Astrocyte of the hippocampus (primary cell): ENCODE measurements at regions not wholly inside any gene's neighbourhood (a gene's known extent, or its start where the extent isn't known, plus 50 kb on each side); places are given as distances from the start of the nearest gene placed in this dataset.
"Not testable (repeated sequence)": the region's sequence is repeated elsewhere in the genome, so short reads cannot be mapped to it uniquely, and the experiment has no call there.

Experiments
- DNase-seq: peaks from one replicate; pipeline ENCODE4 v3.0.0; 2011; ENCODE audit warnings: low read depth, low spot score

DNA sequence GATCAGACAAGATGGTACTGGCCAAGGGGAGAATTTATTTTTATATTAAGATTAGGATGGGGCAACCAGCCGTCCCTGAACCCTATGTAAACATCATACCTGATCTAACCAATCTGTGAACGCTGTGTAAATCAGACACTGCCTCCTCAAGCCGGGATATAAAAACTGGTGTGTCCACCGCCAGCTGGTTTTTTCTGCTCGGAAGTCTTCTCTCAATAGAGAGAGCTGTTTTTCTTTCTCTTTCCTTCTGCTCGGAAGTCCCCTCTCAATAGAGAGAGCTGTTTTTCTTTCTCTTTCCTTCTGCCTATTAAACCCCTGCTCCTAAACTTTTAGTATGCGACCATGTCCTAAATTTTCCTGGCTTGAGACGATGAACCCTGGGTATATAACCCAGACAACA is 615.5 kb upstream of the NUDT12 start:
- no peak for DNase-seq

DNA sequence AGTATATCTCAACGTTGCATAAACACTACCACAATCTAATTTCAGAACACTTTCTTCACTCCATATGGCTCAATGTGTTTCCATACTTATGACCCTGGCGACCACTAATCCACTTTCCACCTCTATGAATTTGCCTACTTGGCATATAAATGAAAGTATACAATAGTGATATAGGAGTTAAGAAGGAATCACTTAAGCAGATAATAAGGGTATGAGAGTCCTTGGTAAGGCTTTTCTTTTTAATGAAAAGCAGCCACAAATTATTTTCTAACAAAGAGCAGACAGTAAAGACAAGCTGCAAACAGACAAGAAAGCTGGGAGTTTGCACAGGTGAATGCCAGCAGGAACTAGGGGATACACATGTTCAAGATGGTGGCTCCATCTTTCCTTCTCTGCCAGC is 615.1 kb upstream of the NUDT12 start:
- DNase-seq, result no peak

DNA sequence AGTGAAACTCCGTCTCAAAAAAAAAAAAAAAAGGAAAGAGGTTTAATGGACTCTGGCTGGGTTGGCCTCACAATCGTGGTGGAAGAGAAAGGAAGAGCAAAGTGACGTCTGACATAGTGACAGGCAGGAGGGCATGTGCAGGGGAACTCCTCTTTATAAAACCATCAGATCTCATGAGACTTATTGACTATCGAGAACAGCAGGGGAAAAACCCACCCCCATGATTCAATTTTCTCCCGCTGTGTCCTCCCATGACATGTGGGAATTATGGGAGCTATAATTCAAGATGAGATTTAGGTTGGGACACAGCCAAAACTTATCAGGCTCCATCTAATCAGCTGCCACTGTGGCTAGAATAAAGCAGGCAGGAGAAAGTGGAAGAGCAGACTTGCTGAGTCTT is 610.4 kb upstream of the NUDT12 start:
- no peak for DNase-seq

DNA sequence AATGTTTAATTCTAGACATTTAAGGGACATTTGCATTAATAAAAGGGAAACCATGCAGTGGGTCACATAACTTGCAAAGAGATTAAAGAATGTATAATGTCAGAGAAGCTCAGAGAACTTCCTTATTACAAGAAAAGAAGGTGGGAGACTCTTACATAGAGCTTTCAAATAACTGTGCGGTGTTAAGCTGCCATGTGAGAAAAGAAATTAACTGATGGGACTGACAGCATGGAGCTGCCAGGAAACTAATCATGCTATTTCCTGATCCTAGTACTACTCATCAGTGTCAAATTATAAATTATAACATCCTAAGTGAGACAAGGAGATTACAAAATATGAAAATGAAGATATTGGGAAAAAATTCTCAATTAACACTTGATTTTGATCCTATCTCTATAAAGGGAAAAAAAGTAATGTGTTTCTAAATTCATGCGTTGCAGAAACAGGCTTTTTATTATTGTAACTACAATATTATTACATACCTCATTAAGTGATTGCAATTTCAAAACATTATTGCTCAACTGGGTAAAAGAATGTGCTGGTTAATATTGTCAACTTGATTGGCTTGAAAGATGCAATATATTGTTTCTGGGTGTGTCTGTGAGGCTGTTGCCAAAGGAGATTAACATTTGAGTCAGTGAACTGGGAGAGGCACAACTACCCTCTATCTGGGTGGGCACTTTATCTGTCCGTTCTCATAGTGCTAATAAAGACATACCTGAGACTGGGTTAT is 609.5 kb upstream of the NUDT12 start:
- DNase-seq, result no peak

DNA sequence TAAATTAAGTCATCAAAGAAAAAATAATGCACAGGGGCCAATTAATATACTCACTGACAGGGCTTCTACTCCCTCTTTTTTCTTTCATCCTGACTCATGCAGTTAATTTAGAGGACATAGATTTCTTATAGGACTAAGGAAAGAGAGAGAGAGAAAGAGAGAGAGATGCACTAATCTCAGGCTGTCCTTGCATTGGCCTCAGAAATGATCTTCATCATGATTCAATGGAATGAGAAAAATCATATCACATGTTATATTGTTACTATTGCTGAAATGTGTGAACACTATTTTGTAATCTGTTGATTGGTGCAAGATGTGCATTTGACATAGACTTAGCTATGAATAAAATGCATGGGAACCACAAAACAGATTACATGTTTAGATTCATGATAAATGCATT is 608.3 kb upstream of the NUDT12 start:
- DNase-seq, result no peak

DNA sequence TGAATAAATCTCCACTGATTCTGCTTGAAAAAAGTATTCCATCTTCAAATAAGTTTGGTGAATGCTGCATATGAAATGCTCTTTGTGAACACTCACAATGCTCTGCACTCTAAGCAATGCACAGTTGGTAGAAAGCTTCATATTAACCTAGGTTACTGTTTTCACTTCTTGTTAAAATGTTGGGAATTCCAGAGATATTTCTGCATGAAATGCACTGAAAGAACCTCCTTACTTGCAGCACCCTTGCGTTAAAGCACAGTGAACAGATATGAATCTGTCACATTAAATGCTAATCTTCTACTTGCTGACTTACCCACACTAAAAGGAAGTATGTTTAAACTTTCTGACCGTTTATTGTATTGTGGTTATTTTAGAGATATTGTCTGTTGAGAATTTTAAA is 584.1 kb upstream of the NUDT12 start:
- peak; percentile 20 for DNase-seq

DNA sequence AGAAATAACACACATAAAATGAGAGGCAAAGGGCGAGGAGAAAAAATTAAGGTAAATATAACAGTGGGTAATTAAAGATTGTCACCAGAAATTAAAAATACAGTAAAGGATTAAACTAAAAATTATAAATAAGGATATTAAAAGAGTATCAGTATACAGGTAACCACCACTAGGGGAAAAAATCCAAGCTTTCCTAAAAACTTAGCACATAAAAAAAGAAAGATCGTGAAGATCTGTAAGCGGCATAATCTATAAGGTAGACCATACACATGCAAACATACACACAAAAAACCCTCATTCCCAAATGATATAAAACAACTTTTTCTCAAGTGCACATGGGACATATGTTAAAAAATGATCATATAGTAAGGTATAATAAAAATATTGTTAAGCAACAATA is 577.3 kb upstream of the NUDT12 start:
- no peak for DNase-seq

DNA sequence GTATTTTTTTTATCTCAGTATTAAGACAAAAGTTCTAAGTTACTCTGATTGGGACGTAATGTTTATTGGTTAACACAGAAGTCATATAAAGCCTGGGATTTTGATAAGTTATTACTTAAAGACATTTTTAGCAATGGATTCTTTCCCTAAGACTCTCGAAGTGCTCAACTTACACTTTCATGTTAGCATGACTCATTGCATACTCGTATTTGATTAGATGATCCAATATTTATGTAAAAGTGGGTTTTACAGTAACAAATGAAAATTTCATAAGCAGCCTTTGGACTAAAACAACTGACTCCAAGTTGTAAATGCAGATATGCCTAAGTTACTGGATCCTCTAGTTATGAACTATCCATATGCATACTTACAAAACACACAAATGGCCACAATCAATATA is 567.7 kb upstream of the NUDT12 start:
- no peak for DNase-seq

DNA sequence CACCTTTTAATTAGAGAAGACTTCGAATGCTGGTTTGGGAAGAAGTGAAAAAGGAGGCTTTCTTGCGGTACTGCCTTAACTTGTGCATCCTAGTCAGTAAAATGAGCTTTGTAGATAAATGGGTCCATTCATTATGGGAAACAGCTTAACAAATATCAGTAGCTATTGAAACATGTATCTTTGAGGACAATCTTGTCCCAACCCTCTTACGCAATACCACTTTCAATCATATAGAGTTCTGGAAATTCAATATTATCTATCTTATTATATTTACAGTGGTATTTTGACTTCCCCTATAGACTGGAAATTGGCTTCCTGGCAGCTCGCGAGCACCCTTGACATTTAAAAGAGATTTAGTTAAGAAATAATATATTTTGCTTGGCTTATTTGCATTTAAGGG is 565.8 kb upstream of the NUDT12 start:
- no peak for DNase-seq

DNA sequence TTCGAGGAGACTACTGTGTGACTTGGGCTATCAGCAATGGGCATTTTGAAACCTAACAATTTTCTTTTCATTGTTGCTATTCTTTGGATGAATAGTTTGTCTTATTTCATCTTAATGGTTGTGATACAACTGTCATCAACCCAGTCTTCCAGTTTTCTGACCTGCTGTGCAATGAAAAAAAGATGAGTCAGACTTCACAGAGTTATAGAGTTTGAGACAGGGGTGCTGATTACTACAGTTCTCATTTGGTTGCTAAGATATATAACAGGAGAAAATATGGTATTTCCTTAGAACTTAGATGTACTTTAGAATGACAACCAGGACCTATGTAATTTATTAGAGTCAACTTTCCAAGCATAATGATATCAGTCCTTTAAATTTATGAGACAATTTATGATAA is 564.4 kb upstream of the NUDT12 start:
- no peak for DNase-seq

DNA sequence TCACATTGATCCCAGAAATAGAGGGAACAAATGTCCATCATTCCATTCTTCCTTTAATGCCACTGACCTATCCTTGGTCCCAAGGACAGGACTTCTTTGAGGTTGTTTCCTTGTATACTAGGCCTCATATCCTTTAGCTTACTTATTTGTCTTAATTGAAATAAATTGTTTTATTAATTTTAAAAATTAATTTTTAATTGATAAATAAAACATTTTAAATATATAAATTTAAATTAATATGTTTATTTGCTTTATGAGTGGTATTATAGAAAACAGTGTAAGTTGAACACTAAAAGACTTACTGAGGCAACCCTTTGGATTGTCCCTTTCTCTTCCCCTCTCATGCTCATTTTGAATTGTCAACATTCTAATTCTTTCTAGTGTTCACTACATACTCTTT is 556.9 kb upstream of the NUDT12 start:
- no peak for DNase-seq

DNA sequence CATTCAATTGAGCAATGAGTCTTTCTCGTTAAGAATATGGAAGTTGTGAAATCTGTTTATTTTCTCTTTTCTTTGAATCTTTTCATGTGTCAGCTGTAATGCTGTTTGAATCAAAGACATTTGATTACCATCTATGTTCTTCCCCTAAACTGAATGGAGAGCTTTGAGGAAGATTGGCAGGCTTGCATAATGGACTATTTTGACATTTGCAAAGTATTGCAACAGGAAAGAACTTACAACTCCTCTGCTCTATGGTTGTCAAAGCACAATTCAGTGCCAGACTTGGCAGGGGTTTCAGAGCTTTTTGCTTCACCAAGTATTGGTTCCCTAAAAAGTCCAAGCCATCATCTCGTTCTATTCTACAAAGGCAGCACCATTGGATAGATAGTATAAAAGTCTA is 549.0 kb upstream of the NUDT12 start:
- no peak for DNase-seq

DNA sequence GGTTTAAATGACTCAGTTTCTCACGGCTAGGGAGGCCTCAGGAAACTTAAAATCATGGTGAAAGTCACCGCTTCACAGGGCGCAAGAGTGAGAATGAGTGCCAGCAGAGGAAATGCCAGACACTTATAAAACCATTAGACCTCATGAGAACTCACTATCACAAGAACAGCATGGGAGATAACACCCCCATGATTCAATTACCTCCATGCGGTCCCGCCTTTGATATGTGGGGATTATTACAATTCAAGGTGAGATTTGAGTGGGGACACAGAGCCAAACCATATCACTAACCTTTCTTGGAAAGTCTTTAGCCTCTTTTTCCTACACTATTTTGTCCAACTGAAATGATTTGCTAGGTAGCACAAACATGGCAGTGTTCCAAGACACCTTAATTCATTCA is 533.9 kb upstream of the NUDT12 start:
- no peak for DNase-seq

DNA sequence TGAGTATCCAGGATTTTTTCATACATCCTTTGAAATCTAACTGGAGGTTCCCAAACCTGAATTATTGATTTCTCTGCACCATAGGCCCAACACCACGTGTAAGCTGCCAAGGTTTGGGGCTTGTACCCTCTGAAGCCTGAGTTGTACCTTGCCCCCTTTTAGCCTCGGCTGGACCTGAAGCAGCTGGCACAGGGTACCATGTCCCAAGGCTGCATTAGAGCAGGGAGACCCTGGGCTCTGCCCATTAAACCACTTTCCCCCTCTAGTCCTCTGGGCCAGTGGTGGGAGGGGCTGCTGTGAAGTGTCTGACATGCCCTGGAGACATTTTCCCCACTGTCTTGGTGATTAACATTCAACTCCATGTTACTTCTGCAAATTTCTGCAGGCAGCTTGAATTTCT is 532.9 kb upstream of the NUDT12 start:
- DNase-seq, result no peak

DNA sequence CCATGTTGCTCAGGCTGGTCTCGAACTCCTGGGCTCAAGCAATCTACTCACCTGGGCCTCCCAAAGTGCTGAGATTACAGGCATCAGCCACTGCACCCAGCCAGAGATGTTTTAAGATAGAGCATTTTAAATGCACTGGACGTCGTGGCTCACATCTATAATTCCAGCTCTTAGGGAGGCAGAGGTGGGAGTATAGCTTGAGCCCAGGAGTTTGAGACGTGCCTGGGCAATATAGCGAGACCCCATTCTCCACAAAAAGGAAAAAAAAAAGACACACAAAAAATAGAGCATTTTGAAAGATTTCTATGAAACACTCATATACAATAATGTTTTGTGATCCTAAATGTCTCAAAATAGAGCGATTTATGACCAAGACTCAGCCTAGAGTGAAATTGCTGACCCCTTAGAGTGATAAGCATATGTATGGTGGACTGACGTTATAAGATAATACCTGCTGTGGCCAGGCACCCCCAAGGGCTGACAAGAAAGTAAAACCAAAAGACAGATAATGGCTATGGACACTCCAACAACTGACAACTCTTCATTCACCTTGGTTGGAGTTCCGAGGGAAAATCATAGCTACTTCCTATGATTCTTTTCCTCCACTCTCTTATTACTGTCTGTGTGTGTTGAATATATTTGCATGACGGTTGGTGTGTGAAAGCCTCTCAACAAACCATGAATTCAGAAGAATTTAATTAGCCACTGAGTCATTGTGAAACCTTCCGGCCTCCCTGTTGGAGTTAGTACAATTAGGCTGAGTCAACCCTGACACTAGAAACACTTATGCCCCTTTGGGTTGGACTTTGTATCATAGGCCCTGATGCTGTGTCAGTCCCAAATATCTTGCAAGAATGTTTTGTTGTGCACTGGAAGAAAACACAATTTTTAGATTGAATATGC is 526.5 kb upstream of the NUDT12 start:
- peak; percentile 77 for DNase-seq

DNA sequence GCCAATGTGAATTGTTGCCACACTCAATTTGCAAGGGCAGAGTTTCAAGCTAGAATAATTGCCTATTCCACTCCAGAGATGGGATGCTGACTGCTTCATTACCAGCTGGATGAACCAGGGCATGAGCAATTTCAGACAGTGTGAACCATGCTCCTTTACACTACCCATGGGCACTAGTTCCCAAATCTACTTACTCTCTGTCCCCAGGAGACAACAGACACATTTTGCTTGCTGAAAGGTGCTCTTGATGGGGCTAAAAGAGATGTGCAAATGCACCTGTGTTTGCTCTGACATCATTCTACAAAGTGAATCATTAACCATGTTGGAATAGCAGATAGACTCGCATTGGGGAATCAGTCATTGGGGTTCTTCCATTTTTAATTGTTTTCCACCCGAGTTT is 522.3 kb upstream of the NUDT12 start:
- no peak for DNase-seq

DNA sequence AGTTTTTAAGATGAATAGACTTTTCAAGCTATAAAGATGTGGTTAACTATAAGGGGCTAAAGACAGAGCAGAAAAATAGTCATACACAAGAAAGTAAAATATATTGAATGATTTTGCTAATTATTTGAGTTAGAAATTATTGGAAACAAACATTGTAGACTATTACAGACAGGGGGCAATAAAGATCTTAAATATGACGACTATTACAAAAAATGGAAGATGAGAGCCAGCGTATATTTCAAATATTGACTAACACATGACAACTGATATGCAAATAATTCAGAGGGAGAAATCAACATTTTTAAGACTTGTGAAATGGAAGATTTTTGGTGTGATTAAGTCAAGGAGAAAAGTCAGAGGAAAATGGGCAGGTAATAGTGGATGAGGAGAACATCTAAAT is 520.2 kb upstream of the NUDT12 start:
- DNase-seq, result no peak

DNA sequence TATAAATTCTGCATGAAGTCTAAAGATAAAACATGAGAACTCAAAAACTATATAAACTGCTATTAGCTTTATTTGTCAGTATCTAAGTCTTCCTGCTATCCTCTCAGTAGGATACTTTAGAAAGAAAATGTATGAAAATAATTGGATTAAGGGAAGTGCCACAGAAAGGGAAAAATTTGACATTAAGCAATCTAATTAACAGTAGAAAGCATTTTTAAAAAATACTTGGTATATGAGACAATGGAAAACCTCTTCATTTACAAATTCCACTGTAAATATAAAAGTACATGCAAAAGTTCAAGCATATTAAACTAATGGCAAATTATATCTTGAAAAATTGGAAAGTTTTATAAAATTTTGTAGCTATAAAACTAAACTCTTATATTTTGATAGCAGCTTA is 518.6 kb upstream of the NUDT12 start:
- no peak for DNase-seq

DNA sequence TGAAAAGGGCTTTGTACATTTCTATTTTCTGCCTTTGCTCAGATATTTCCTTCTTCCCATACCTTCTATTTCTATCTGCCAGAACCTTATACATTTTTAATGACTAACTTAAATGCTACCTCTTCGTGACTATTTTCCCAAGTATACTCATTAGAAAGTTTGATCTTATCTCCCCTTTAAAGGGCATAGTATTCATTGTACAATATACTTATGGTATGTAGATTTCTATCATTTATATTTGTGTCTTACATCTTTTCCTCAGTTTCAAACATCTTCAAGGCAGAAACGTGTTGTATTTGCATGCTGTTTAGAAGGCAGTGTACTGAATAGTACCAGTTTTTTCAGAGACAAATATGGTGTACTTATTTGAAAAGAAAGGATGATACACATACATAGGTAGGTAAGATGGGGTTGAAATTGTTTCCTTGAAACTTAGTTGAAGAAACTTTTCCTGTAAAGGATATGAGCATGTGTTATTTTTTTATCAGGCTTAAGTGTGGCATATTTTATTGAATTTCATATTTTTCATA is 518.1 kb upstream of the NUDT12 start:
- DNase-seq, result no peak

DNA sequence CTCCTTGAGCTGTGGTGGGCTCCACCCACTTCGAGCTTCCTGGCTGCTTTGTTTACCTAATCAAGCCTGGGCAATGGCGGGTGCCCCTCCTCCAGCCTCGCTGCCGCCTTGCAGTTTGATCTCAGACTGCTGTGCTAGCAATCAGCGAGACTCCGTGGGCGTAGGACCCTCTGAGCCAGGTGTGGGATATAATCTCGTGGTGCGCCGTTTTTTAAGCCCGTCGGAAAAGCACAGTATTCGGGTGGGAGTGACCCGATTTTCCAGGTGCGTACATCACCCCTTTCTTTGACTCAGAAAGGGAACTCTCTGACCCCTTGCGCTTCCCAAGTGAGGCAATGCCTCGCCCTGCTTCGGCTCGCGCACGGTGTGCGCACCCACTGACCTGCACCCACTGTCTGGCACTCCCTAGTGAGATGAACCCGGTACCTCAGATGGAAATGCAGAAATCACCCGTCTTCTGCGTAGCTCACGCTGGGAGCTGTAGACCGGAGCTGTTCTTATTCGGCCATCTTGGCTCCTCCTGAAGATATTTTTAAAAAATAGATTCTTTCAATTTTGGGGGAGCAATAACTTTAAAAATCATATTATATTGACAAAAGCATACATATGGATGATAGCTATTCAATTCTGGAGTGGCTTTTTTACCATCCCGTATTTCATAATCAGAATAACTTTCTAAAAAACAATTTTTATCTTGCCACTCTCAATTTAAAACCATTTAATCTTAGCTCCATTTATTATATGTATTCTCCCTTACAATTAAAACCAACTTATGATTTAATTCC is 517.5 kb upstream of the NUDT12 start:
- not testable (repeated sequence) for DNase-seq

DNA sequence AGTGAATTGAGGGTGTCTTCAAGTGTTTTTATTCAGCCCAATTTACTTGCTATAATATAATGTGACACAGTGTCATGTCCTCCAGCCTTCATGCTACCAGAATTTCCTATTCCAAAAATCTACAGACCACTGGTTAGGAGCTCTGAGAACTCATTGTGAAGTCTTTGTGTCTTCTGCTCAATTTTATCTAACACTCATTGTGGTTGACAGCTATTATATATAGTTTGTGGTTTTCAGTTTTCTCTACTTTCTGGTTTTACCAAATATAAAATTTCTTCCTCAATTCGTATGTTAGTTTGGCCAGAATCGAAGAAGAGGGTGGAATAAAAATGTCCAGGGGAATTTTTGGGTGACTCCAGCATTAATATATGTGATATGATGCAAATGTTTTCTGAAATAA is 509.3 kb upstream of the NUDT12 start:
- no peak for DNase-seq
